ENCODE measurements at regions not wholly inside any gene's neighbourhood (a gene's known extent, or its start where the extent isn't known, plus 50 kb on each side); places are given as distances from the start of the nearest gene placed in this dataset.

DNA sequence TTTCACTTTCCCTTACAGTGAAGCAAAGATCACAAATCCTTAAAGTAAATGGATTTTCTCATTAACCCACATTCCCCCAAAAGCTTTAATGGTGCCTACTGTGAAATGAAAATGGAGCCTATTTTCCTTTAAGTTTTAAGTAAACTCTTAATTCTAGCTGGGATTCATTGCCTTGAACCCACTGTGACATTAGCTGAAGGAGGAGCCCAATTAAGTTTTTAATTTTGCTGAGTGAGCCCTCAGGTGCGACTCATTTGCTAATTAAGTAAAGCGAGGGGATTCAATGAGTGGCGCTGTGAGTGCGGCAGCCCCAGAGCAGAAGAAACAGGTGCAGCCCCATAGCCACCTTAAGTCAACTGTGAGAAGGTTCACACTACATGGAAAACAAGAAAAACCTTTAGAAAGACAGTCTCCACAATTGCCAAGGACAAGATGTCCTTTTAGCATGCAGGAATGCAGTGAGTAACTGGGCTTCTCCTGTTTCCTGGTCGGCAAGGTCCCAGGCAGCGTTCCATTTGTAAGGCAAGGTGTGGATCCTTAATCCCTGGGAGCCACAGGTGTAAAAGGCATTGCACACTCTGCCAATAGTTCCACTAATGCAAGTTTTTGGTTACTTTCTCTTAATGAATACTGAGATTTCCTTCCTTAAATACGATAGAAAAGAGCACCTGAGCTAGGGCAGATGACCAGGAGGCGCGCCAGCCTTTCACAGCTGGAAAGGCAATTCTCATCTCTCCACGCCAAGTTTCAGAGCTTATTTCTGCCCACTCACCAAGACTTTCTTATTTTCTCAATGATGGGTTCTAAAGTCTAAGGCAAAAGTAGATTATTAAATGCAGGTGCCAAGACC is 87.7 kb downstream of the TMEM18 start:
- dilution Hi-C loops (cut with MboI; ENCODE audit: extremely low pct_ligation_motif_present, low sequenced_read_pairs): no loop called here
- POLR2A ChIA-PET: no interaction called here

More for the DNA sequence above, 87.7 kb downstream of the TMEM18 start:
- Histone ChIP-seq H4K20me1 (replicated peaks; ENCODE audit: control insufficient read depth, extremely low read depth, insufficient read depth, low read length) (no peaks in the 10 kb centered on the region), H3K27ac (ENCODE audit: insufficient read depth, low read depth, low read length) (no peak overlapping the region), H3K9ac (replicated peaks; ENCODE audit: extremely low read depth, insufficient read depth, low read length) (no peak overlapping the region), H3K9me1 (replicated peaks; ENCODE audit: control insufficient read depth, extremely low read depth, insufficient read depth, low read length) (no peaks in the 10 kb centered on the region), H2AFZ (ENCODE audit: low read depth, low read length) (no peak overlapping the region), H3K4me3 (replicated peaks in 1 of 3; ENCODE audit: insufficient read depth in 1 of 3, low read depth in 1 of 3, low read length in 3 of 3) (no peak overlapping the region), H3K9me3 (replicated peaks; ENCODE audit: control insufficient read depth, insufficient read depth, low read length) (peaks cover 3% of the 10 kb centered on the region), H3K36me3 (ENCODE audit: control insufficient read depth in 2 of 2, extremely low read depth in 1 of 2, insufficient read depth in 2 of 2, low read length in 2 of 2) (no peaks in the 10 kb centered on the region), H3K4me1 (ENCODE audit: control insufficient read depth, extremely low read depth, insufficient read depth, low read length) (no peaks in the 10 kb centered on the region), H3K27me3 (ENCODE audit: control insufficient read depth in 2 of 2, insufficient read depth in 2 of 2, low read length in 2 of 2) (no peaks in the 10 kb centered on the region), H3K4me2 (ENCODE audit: insufficient read depth, low read length) (no peak overlapping the region), H3K79me2 (ENCODE audit: control insufficient read depth, insufficient read depth, low read length) (no peaks in the 10 kb centered on the region)
- intact Hi-C loops (cut with micrococcal nuclease): no loop called here
- BruUV-seq (replicated peaks): no TSS peak
- TF ChIP-seq EZH2 (IDR thresholded peaks at IDR 0.05; ENCODE audit: borderline replicate concordance, low read depth, low read length, severe bottlenecking): no peak
- no peak for TF ChIP-seq FOS (IDR thresholded peaks at IDR 0.05; ENCODE audit: borderline replicate concordance, insufficient read depth, low read length)
- TF ChIP-seq, protein P1, sequence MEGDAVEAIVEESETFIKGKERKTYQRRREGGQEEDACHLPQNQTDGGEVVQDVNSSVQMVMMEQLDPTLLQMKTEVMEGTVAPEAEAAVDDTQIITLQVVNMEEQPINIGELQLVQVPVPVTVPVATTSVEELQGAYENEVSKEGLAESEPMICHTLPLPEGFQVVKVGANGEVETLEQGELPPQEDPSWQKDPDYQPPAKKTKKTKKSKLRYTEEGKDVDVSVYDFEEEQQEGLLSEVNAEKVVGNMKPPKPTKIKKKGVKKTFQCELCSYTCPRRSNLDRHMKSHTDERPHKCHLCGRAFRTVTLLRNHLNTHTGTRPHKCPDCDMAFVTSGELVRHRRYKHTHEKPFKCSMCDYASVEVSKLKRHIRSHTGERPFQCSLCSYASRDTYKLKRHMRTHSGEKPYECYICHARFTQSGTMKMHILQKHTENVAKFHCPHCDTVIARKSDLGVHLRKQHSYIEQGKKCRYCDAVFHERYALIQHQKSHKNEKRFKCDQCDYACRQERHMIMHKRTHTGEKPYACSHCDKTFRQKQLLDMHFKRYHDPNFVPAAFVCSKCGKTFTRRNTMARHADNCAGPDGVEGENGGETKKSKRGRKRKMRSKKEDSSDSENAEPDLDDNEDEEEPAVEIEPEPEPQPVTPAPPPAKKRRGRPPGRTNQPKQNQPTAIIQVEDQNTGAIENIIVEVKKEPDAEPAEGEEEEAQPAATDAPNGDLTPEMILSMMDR (IDR thresholded peaks at IDR 0.05; ENCODE audit: extremely low read depth in 1 of 2, insufficient read depth in 1 of 2, low read depth in 1 of 2, low read length in 2 of 2): no peak
- TF ChIP-seq GATA2 (IDR thresholded peaks at IDR 0.05; ENCODE audit: insufficient read depth, insufficient read length, low read depth, low read length): no peak
- TF ChIP-seq POLR2AphosphoS5 (IDR thresholded peaks at IDR 0.05; ENCODE audit: insufficient read depth, low read depth, low read length): no peak
- no peak for TF ChIP-seq MYC (IDR thresholded peaks at IDR 0.05; ENCODE audit: low read depth, low read length)
- TF ChIP-seq, protein P2, sequence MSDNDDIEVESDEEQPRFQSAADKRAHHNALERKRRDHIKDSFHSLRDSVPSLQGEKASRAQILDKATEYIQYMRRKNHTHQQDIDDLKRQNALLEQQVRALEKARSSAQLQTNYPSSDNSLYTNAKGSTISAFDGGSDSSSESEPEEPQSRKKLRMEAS (IDR thresholded peaks at IDR 0.05; ENCODE audit: insufficient read depth, insufficient read length): no peak
- TF ChIP-seq POLR2A (IDR thresholded peaks at IDR 0.05; ENCODE audit: low read depth, low read length): no peak
- no peak for TF ChIP-seq JUN (IDR thresholded peaks at IDR 0.05; ENCODE audit: borderline replicate concordance, insufficient read depth, insufficient read length, low read depth)
- no peak for FAIRE-seq
- DNase-seq (ENCODE audit: low read depth, low spot score): no peak
- CTCF ChIA-PET: interaction anchor here (1.1 kb wide), 1 partner anchor 13 kb away, joined by 3 read pairs; no protein-coding TSS in a partner anchor

Measured in endothelial cell of umbilical vein (primary cell).